GM20000 (cell line): ENCODE measurements at regions not wholly inside any gene's neighbourhood (a gene's known extent, or its start where the extent isn't known, plus 50 kb on each side); places are given as distances from the start of the nearest gene placed in this dataset.
A peak's percentile ranks its signal among the peaks of the same experiment; 100 is the strongest.

Experiments
- DNase-seq: peaks from one replicate; pipeline ENCODE4 v3.0.0; 2012; ENCODE audit warnings: low spot score
- CTCF ChIP-seq: IDR thresholded peaks from 2 replicates; pipeline ENCODE4 v1.5.1; 2012; ENCODE audit warnings: mild to moderate bottlenecking, control low read depth; ENCODE audit errors: extremely low read depth, missing control alignments

- no peak for DNase-seq
- TF ChIP-seq CTCF, result no peak
Measured at GRCh38 chr12:89797436-89797835, 88.8 kb upstream of the ATP2B1 start.

GRCh38 chr12:89796798-89797382 is 88.3 kb upstream of the ATP2B1 start:
- no peak for DNase-seq
- TF ChIP-seq CTCF, result no peak

GRCh38 chr12:89793946-89794345 is 85.3 kb upstream of the ATP2B1 start:
- TF ChIP-seq CTCF, result no peak
- DNase-seq, result no peak

- DNase-seq, result no peak
- no peak for TF ChIP-seq CTCF
Measured at GRCh38 chr12:89791286-89791685, 82.6 kb upstream of the ATP2B1 start.

- TF ChIP-seq CTCF, result no peak
- peak; percentile 25 for DNase-seq
Measured at GRCh38 chr12:89789862-89790261, 81.2 kb upstream of the ATP2B1 start.

GRCh38 chr12:89787763-89788162 is 79.1 kb upstream of the ATP2B1 start:
- TF ChIP-seq CTCF, result no peak
- DNase-seq, result no peak

GRCh38 chr12:89786177-89786810 is 77.7 kb upstream of the ATP2B1 start:
- no peak for DNase-seq
- TF ChIP-seq CTCF, result no peak
